ENCODE measurements at regions not wholly inside any gene's neighbourhood (a gene's known extent, or its start where the extent isn't known, plus 50 kb on each side); places are given as distances from the start of the nearest gene placed in this dataset.

DNA sequence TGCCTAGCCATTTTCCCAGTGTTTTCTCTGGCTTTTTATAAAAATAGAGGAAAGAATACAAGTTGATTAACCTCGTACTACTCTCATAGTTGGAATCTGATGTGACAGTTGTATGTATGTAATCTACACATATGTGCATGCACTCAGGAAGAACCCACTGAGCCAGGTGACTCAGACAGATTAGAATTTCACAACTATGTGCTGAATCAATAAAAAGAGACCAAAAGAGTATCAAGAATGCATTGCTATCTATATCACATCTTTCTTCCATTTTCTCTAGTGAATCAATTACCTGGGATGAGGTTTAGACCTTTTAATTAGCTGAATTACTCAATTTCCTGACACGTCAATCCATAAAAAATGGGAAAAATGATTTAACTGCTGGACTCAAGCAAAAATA is 319.3 kb upstream of the ATP10A start:
- DNase-seq (ENCODE audit: low read depth) = no peak

DNA sequence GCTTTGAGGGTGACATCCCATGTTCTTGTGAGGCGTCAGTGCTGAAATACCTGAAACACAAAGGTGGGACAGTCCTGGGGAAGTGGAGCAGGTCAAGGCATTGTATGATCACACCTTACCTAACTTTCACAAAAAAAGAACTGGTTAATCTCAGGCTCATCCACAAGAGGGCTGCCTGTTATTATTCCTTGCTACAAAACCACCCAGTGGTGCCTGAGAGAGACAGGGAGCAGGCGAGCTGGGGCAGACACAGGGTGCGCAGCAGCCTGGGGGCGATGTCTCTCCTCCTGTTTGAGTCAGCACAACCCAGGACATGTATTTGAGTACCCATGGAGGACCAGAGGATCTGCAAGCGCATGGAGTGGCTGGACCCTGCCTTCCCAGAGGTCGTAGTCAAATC is 316.8 kb upstream of the ATP10A start:
- no peak for DNase-seq (ENCODE audit: low read depth)

DNA sequence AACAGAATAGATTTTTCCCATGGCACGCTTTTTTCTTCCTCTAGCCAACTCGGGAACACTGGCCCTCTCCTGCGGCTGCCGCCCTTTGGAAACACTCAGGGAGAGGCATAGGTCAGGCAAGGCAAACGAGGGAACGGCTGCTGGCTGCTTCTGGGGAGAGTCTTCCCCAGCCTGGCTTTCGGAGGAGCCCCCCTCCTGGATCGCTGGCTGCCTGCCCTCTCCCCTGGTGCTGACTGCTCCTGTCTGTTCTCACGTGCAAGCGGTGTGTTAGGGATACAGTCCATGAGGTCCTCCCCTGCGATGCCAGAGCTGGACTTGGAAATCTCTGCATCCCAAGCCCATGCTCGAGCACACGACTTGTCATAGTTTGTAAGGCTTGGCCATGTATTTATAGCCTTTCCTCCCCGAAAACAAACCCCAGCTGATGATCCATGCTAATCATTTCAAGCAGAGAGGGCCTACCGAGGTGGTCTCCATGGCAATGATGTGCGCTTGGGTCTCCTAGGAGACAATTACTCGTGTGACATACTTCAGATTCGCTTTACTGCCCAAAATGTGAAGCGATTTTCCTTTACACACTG is 315.6 kb upstream of the ATP10A start:
- no peak for DNase-seq (ENCODE audit: low read depth)

DNA sequence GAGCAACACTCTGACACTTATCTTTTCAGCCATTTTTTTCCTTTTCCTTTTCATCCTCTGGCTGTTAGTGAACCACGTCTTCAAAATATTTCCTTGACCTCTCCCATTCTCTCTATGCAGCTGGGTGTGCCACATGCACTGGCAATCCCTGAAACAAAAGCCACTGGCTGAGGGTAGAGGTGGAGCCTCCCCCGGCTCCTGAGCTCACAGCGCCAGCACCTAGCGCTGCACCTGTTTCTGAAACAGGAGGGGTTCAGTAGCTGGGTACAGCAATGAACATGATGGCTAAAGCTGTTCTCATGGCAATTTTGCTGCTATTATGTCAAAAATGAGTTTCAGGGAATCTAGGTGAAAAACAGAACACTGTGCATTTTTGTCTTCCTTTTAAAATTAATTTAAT is 314.7 kb upstream of the ATP10A start:
- no peak for DNase-seq (ENCODE audit: low read depth)

DNA sequence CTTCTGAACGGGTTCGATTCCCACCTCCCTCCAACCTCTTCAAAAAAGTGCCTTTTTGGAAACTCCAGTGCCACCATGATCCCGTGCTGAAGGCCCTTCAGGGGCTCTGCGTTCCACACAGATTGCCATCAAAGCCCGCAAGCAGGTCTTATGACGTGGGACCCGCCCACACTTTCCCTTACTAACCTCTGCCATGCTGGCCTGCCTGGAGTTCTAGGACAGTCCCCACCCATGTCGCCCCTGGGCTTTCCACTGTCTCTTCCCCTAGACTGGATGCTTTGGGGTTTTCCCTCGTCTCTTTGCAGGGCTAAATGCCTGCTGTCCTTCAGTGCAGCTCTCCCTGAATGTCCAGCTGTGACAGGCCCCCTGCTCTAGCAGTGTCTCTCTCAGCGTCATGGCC is 313.7 kb upstream of the ATP10A start:
- DNase-seq (ENCODE audit: low read depth) = no peak

DNA sequence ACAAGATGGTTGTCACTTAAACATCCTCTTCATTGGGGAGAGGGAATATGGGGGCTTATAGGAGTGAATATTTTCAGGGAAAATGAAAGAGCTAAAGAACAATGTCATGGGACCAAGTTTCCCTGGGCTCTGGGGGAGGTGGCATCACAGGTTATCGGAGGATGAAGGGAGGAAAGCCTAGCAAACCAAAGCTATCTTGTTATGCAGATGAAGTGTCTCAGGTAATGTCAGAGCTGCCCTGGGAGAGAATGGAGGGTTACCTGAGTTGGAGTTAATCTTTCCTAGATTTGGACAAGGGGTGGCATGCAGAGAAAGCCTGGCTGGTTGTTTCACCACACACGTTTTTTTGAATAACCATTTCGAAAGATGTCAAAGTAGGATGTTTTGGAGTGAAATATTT is 308.1 kb upstream of the ATP10A start:
- no peak for DNase-seq (ENCODE audit: low read depth)

DNA sequence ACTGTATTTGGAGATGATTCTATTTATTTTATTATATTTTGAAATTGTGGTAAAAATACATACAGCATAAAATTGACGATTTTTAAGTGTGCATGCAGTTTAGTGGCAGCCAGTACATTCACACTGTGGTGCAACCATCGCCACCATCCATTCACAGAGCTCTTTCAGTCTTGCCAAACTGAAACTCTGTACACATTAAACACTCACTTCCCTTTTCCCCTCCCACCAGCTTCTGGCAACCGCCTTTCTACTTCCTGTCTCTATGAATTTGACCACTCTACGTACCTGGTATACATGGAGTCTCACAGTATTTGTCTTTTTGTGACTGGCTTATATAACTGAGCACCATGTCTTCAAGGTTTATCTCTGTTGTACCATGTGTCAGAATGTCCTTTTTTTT is 303.3 kb upstream of the ATP10A start:
- DNase-seq (ENCODE audit: low read depth) = no peak

DNA sequence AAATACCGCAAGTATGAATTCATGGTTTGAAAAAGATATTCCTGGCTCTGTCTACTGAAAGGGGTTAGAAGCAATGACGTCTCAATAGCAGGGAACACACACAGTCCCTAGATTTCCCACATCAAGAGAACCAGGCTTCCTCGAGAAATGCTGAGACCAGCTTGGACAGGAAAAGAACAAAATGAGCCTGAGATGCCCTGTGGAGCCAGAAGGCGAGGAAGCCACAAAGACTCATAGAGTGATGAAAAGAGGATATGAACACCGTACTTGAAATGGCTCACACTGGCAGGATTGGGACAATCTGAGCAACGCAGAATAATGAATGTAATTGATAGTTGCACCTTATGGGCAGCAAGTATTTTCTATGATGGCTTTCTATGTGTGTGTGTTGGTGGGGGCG is 302.4 kb upstream of the ATP10A start:
- DNase-seq (ENCODE audit: low read depth) = no peak

DNA sequence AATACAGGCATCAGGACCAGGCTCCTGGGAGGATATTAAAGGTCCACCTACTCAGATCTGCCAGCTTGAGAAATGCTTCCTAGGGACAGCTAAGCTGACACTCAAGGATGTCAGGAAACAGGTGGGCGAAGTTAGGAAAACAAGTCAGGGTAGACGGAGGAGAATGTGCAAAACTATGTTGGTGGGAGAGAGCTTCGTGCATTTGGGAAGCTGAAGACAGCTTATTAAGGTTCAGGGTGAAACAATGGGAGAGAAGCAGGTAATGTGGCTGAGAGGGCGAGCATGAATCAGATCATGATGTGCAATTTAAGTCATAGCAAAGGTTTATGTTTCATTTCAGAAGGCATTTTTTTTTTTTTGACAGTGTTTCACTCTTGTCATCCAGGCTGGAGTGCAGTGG is 297.2 kb upstream of the ATP10A start:
- no peak for DNase-seq (ENCODE audit: low read depth)

DNA sequence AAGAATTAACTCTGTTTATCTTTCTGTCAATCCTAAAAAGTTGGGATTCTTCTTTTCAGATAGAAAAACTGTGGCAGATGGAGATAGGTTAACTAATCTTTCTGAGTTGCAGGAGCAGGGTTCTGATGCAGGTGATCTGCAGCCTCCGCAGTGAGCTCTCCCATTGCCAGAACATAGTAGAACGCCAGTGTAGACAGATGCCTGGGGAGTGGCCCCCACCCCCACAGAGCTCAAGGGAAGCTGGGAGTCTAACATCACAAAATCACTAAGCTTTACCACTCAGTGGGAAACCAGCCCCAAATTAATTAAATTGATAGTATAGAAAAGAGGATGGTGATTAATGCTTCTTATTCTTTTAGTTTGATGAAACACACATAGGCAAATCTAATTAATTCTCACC is 295.0 kb upstream of the ATP10A start:
- no peak for DNase-seq (ENCODE audit: low read depth)

DNA sequence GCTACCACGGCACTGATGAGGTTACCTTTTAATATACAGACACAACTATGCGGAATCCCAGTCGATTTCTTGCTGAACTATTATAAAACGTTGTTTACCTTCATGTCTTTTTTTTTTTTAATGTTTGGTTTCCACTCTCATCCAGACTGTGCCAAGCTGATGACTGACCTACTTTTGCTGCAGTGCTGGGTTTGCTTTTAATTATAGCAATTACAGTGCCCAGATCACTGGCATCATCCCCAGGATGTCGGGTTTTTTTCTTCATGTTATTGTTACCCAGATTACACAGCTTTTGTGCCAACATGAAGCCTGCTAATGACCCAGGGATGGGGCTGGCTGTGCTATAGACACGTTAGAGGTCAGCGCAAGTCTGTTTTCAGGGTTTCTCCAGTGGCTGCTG is 294.0 kb upstream of the ATP10A start:
- DNase-seq (ENCODE audit: low read depth) = no peak

DNA sequence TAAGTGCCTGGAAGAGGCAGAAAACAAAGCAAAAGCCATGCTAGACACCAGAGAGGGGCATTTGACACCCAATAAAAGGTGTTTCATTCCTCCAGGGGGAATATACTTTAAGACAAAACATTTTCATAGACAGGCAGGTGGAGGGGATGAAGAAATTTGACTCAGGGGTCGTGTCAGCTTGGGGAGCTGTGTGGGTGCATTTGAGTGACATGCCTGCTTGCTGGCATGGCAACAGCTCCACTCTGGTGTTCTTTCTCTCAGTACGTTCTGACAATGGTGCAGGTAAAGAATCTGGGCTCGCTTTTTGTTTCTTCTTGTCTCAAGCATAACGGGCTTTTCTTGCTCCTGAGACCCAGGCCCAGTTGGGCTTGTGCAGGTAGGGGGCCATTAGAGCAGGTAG is 292.9 kb upstream of the ATP10A start:
- no peak for DNase-seq (ENCODE audit: low read depth)

DNA sequence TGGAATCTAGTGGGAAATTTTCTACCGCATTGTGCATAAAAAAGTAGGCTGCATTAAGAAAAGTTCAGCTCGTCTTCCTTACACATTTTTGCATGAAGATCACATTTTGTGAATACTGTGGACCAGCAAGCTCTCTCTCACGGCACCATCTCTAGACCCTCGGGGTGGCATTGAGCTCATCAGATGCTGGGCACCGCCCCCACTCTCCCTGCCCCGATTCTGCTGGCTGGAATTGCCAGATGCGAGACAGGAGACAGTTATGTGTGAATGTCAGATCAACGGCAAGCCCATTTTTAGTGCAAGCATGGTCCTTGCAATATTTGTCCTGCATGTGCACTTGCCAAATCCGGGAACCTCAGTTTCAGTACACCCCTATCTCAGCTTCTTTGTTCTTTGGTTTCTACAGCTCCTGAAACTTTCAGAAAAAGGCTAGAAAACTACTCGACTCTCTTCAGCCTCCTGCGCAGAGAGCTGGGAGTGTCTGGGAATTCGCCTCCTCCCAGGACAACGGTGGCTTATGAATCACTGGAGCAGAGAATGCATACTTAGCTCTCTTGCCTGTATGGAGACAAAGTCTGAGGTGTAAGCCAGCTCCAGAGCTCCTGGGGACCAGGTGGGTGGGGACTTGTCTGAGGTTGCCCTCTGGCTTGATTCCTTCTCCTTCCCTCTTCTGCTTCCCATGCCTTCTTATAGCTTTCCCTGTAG is 285.2 kb upstream of the ATP10A start:
- no peak for DNase-seq (ENCODE audit: low read depth)

DNA sequence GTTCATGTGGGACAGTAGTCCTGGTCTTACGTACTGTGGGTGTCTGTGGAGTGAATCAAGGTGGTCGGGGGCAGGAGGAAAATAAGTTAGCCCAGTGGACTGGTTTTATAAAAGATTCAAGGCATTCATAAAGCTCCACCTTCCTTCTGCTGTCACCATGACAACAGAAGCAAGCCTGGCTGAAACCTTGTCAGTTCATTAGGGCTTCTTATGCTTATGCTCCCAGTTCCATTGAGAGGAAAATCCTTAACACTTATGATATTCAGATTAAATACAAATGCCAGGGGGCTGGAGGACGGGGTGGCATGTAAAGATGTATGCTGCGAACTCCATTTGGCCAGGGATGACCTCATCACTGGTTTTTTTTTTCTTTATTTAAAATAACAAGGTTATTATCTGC is 283.1 kb upstream of the ATP10A start:
- DNase-seq (ENCODE audit: low read depth) = no peak

DNA sequence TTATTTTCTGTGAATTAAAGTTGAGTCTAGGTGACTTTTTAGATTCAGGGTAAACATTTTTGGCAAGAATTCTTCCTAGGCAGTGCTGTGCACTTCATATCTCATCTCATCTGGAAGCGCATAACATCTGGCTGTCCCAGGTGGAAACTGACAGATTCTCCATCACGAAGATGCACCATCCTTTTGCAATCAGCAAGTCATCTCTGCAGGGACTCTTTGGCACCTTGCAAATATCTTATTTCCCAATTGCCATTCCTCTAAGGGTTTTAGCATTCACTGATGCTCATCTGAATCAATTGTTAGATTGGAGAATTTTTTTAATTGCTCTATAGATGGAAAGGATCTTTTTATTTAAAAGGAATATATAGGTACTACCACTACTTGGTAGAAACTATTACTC is 282.7 kb upstream of the ATP10A start:
- DNase-seq (ENCODE audit: low read depth) = no peak

DNA sequence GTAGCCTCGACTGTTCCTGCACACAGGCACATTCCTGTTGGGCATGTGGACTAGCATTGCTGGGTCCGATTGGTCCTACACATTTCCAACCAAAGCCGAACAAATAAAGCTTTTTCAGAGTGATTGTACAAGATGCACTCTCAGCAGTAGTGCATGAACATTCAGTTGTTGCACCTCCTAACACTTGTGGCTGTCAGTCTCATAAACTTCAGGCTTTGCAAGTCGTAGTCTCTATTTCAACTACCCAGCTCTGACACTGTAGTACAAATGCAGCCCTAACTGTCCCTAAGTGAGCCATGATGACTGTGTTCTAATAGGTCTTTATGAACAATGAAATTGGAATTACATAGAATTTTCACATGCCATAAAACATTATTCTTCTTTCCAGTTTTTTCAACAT is 281.7 kb upstream of the ATP10A start:
- no peak for DNase-seq (ENCODE audit: low read depth)

DNA sequence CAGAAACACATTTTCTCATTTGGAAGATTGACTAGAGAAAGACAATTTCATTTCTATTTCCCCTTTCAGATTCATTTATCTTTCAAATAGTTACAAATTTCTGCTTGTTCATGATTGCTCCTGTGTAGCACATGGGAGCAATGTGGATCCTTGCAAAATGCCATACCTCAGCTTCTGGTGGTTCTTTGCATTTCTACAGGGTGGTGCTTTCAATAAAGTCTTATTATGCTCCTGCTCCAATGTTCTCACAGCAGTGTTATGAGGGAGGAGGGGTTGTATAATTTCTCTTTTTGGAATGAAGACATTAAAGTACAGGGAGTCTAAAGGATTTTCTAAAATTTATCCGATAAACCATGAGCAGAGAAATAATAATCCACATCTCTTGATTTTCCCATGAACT is 280.1 kb upstream of the ATP10A start:
- no peak for DNase-seq (ENCODE audit: low read depth)

DNA sequence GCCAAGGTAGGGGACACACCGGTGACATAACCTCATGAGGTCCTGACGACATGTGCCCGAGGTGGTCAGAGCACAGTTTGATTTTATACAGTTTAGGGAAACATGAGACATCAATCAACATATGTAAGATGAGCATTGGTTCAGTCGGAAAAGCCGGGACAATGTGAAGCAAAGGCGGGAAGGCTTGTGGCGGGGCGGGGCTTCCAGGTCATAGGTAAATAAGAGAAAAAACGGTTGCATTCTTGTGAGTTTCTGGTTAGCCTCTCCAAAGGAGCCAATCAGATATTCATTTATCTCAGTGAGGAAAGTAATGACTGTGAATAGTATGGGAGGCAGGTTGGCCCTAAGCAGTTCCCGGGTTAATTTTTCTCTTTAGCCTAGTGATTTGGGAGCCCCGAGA is 271.7 kb upstream of the ATP10A start:
- no peak for DNase-seq (ENCODE audit: low read depth)

DNA sequence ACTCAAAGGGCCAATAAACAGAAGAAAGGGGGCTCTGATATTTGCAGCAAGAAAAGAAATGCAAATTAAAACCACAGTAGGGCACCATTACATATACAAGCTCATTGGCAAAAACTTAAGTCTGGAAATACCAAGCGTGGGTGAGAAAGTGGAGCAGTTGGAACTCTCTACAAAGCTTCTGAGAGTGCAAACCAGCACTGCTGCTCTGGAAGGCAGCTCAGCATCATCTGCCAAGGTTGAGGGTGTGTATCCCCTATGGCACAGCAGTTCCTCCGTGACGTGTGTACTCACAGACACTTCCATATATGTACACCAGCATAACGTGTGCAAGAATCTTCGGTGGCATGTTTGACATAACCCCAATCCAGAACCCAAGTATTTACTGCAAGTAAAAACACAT is 271.0 kb upstream of the ATP10A start:
- no peak for DNase-seq (ENCODE audit: low read depth)

DNA sequence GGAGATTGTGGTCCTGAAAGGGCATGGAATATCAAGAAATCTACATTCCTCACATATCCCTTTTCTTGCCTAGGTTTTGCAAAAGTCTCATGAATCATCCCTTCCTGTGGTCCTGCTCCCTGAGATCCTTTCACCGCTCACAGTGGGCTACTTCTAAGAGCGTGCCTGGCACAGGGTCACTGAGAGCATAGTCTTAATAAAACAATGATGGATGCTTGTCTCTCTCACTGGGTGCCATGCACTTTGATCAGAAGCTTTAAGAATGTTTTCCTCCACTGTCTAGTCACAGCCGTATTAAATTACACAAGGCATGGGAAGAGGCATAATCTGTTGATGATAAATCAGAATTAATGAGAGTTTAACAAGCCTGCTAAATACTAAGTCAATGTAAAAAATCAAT is 269.7 kb upstream of the ATP10A start:
- no peak for DNase-seq (ENCODE audit: low read depth)

DNA sequence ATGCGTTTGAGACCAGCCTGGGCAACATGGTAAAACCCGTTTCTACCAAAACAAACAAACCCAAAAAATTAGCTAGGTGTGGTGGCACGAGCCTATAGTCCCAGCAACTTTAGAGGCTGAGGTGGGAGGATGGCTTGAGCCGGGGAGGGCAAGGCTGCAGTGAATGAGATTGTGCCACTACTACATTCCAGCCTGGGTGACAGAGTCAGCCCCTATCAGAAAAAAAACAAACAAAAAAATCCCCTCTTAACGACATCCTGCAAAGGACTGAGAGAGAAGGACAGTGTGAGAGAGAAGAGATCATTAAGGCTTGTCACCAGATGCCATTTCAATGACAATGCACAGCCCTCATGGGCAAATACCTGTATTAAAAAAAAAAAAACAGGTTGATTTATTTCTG is 266.7 kb upstream of the ATP10A start:
- no peak for DNase-seq (ENCODE audit: low read depth)

DNA sequence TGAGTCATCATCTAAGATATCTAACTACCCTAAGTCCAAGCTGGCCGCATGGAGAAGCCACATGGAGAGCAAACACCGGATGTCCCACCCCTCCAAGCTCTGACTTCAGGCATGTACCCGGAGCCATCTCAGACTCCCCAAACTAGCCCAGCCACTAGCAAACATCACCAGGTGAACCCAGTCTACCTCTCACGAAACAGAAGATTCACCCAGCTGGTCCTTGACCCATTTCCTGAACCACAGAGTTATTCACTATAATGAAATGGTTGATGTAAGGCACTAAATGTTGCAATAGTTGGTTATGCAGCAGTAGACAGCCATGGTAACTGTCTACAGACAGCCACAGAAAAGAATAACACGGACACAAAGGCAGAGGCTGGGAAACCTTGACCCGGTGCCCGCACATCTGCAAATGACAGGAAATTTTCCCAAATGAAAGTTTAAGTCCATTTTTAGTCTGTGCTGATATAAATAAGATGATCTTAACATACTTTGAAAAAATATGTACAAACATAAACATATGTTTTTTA is 265.5 kb upstream of the ATP10A start:
- DNase-seq (ENCODE audit: low read depth) = no peak

DNA sequence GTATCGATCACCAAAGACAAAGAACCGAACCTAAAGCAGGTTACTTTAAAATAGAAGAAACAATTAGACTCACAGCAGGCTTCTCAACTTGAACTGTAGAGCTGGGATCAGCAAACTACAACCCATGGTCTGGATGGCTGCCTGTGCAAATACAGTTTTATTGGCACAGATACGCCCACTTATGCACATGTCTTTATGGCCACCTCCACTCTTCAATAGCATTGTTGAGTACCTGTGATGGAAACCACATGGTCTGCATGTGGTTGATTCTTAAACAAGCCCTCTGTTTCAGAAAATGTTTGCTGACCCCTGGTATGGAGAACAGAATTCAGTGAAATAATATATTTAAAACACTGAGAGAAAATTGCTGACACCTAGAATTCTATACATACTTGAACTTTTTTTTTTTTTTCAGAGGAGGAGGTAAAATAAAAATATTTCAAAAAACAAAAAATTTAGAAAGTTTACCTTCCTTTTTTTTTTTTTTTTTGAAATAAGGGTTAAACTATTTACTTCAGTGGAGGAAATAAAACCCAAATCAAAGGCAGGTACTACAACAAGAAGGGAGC is 263.8 kb upstream of the ATP10A start:
- DNase-seq (ENCODE audit: low read depth) = no peak

DNA sequence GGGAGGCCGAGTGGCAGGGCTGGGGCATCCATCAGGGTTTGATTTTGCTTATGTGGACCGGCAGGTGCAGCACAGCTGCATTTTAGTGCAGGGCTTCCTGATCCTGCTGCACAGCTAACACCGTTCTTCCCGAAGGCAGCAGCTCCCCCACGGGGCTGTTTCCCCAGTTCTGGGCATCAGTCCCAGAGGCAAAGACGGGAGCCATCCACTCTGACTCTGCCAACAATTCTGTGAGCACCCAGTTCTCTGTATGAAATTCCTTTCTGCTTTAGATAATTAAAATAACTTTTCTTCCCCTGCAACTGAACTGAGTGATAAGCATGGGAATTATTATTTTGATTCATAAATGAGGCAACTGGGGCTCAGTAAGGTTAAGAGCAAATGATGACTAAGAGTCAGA is 262.9 kb upstream of the ATP10A start:
- DNase-seq (ENCODE audit: low read depth) = no peak
